GM12865 (cell line): ENCODE measurements at regions not wholly inside any gene's neighbourhood (a gene's known extent, or its start where the extent isn't known, plus 50 kb on each side); places are given as distances from the start of the nearest gene placed in this dataset.

Experiments
- DNase-seq: peaks from one replicate; pipeline ENCODE4 v3.0.0; 2010; ENCODE audit warnings: low read depth
- H3K4me3 ChIP-seq: 2 replicates; pipeline ENCODE4 v1.5.1; 2011; ENCODE audit warnings: mild to moderate bottlenecking, low read depth, low read length, control low read depth
- CTCF ChIP-seq: IDR thresholded peaks from 2 replicates; pipeline ENCODE4 v1.5.1; 2011; ENCODE audit warnings: low read length, control low read depth, low read depth, inconsistent platforms; ENCODE audit not compliant: insufficient read depth; ENCODE audit errors: missing control alignments

GRCh38 chr18:38042211-38042890 lies 476.8 kb upstream of the CELF4 start:
- TF ChIP-seq CTCF, result no peak
- DNase-seq, result no peak
- H3K4me3 ChIP-seq, result no peak overlapping the region

GRCh38 chr18:38038242-38038641 lies 472.6 kb upstream of the CELF4 start:
- no peak overlapping the region for H3K4me3 ChIP-seq
- no peak for DNase-seq

GRCh38 chr18:38035193-38035592 lies 469.6 kb upstream of the CELF4 start:
- H3K4me3 ChIP-seq, result no peak overlapping the region
- TF ChIP-seq CTCF, result no peak
- DNase-seq, result no peak

More at GRCh38 chr18:38038242-38038641, 472.6 kb upstream of the CELF4 start:
- no peak for TF ChIP-seq CTCF

- DNase-seq, result no peak
- TF ChIP-seq CTCF, result no peak
- no peak overlapping the region for H3K4me3 ChIP-seq
Observed at GRCh38 chr18:38033282-38033681, 467.7 kb upstream of the CELF4 start.

GRCh38 chr18:38032516-38032915 lies 466.9 kb upstream of the CELF4 start:
- DNase-seq, result no peak
- TF ChIP-seq CTCF, result no peak
- no peak overlapping the region for H3K4me3 ChIP-seq

GRCh38 chr18:38028946-38029345 lies 463.3 kb upstream of the CELF4 start:
- H3K4me3 ChIP-seq, result no peak overlapping the region
- no peak for TF ChIP-seq CTCF
- DNase-seq, result no peak

GRCh38 chr18:38025433-38026038 lies 459.9 kb upstream of the CELF4 start:
- no peak for TF ChIP-seq CTCF
- no peak overlapping the region for H3K4me3 ChIP-seq
- DNase-seq, result no peak
